ENCODE measurements at regions not wholly inside any gene's neighbourhood (a gene's known extent, or its start where the extent isn't known, plus 50 kb on each side); places are given as distances from the start of the nearest gene placed in this dataset.
"Not testable (repeated sequence)": the region's sequence is repeated elsewhere in the genome, so short reads cannot be mapped to it uniquely, and the experiment has no call there.

DNA sequence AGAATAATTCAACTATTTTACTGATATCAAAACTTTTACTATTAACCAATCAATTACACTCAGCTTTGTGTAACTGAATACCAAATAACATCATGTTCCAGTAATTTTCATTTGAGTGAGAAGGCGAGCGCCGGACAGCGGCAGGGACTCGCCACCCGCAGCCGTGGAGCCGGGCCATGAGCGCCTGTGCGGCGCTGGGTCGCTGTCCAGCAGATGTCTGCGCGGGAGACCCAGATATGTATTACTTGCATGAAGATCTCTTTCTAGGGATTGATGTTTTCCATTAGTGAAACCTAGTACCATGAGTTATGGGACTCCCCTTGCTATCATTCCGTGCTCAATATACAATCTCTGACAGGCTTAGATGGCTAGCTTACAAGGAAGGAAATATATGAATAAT lies 245.1 kb upstream of the PRSS16 start:
- no peak for DNase-seq (ENCODE audit: low read depth)
- no peak for TF ChIP-seq CTCF (IDR thresholded peaks at IDR 0.05; ENCODE audit: control insufficient read depth, insufficient read depth, low read depth, low read length, missing control alignments)
- H3K4me3 ChIP-seq (ENCODE audit: control insufficient read depth, low read depth, low read length) = no peak overlapping the region

DNA sequence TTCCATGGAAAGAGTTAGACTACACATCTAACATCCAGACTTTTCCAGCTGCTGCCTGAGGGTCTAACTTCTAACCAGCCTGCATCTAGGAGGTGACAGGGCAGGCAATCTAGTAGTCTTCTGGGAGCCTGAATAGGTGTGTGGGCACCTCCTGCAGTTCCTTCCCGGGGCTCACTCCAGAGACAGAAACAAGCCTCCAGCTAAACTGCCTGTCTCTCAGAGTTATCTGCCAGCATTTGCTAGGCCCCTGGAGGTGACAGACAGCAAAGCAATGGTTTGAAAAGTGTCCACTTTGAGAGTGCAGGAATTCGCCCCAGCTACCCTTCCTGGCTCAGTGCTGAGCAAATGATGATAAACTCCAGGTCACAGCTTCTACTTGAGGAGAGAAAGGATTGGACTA lies 240.5 kb upstream of the PRSS16 start:
- DNase-seq (ENCODE audit: low read depth) = no peak
- no peak for TF ChIP-seq CTCF (IDR thresholded peaks at IDR 0.05; ENCODE audit: control insufficient read depth, insufficient read depth, low read depth, low read length, missing control alignments)
- no peak overlapping the region for H3K4me3 ChIP-seq (ENCODE audit: control insufficient read depth, low read depth, low read length)

DNA sequence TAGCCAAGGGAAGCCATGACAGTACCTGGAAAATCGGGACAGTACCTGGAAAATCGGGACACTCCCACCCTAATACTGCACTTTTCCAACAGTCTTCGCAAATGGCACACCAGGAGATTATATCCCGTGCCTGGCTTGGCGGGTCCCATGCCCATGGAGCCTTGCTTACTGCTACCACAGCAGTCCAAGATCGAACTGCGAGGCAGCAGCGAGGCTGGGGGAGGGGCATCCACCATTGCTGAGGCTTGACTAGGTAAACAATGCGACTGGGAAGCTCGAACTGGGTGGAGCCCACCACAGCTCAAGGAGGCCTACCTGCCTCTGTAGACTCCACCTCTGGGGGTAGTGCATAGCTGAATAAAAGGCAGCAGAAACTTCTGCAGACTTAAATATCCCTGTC lies 238.9 kb upstream of the PRSS16 start:
- not testable (repeated sequence) for H3K4me3 ChIP-seq (ENCODE audit: control insufficient read depth, low read depth, low read length); DNase-seq (ENCODE audit: low read depth)

DNA sequence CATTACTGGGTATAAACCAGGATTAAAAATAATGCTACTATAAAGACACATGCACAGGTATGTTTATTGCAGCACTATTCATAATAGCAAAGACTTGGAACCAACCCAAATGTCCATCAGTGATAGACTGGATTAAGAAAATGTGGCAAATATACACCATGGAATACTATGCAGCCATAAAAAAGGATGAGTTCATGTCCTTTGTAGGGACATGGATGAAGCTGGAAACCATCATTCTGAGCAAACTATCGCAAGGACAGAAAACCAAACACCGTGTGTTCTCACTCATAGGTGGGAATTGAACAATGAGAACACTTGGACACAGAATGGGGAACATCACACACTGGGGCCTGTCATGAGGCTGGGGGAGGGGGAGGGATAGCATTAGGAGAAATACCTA lies 233.4 kb upstream of the PRSS16 start:
- not testable (repeated sequence) for DNase-seq (ENCODE audit: low read depth)

DNA sequence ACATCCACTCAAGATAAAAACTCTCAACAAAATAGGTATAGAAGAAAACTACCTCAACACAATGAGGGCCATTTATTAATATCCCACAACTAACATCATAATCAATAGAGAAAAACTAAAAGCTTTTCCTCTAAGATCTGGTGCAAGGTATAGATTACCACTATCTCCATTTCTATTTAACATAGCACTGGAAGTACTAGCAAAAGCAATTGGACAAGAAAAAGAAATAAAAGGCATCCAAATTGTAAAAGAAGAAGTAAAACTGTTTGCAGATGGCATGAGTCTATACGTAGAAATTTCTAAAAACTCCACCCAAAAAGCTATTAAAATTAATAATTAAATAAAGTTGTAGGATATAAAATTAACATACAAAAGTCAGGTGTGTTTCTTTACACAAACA lies 230.8 kb upstream of the PRSS16 start:
- no peak for DNase-seq (ENCODE audit: low read depth)
- H3K4me3 ChIP-seq (ENCODE audit: control insufficient read depth, low read depth, low read length) = no peak overlapping the region
- no peak for TF ChIP-seq CTCF (IDR thresholded peaks at IDR 0.05; ENCODE audit: control insufficient read depth, insufficient read depth, low read depth, low read length, missing control alignments)

More for the DNA sequence above, 233.4 kb upstream of the PRSS16 start:
- not testable (repeated sequence) for H3K4me3 ChIP-seq (ENCODE audit: control insufficient read depth, low read depth, low read length)

GRCh38 chr6:27018401-27018800 lies 229.1 kb upstream of the PRSS16 start:
- DNase-seq (ENCODE audit: low read depth); H3K4me3 ChIP-seq (ENCODE audit: control insufficient read depth, low read depth, low read length): not testable (repeated sequence)

- H3K4me3 ChIP-seq (ENCODE audit: control insufficient read depth, low read depth, low read length) = peak overlapping the region; percentile 76
- TF ChIP-seq CTCF (IDR thresholded peaks at IDR 0.05; ENCODE audit: control insufficient read depth, insufficient read depth, low read depth, low read length, missing control alignments) = no peak
- DNase-seq (ENCODE audit: low read depth) = peak; percentile 47
These were observed 227.6 kb upstream of the PRSS16 start for GRCh38 chr6:27019651-27020552.

GRCh38 chr6:27020553-27020880 lies 227.0 kb upstream of the PRSS16 start:
- TF ChIP-seq CTCF (IDR thresholded peaks at IDR 0.05; ENCODE audit: control insufficient read depth, insufficient read depth, low read depth, low read length, missing control alignments) = no peak
- H3K4me3 ChIP-seq (ENCODE audit: control insufficient read depth, low read depth, low read length) = peak overlapping the region; percentile 76
- DNase-seq (ENCODE audit: low read depth) = no peak

Data from AG09309 (cell line).